ENCODE measurements at regions not wholly inside any gene's neighbourhood (a gene's known extent, or its start where the extent isn't known, plus 50 kb on each side); places are given as distances from the start of the nearest gene placed in this dataset.

DNA sequence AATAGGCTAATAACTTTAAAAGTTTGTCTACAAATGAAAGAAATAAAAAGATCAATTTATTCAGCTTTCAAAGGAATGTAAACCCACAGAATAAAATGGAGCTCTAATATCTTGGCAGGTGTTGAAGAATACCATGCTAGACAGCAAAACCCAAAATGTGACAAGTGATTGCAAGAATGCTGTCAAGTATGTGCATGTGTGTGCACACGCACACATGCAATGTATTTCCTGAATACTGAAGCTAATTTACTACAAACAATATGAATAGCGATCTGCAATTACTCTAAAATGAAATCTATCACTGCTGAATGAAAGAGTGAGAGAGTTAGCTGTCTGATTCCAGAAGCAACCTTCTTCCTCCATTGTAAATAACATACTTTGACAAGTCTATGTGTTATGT, 179.2 kb upstream of the HSF2 start:
- Histone ChIP-seq H3K4me3 (no peak overlapping the region), H3K27me3 (no peaks in the 10 kb centered on the region), H3K27ac (no peak overlapping the region), H3K4me1 (no peaks in the 10 kb centered on the region), H3K9me3 (no peaks in the 10 kb centered on the region), H3K36me3 (no peaks in the 10 kb centered on the region)
- intact Hi-C loops (cut with DNase I; ENCODE audit: low total_unique reads): no loop called here
- no peak for TF ChIP-seq POLR2A (IDR thresholded peaks at IDR 0.05)
- no peak for TF ChIP-seq EP300 (IDR thresholded peaks at IDR 0.05)
- no peak for TF ChIP-seq POLR2AphosphoS5 (IDR thresholded peaks at IDR 0.05)
- TF ChIP-seq, protein P1, sequence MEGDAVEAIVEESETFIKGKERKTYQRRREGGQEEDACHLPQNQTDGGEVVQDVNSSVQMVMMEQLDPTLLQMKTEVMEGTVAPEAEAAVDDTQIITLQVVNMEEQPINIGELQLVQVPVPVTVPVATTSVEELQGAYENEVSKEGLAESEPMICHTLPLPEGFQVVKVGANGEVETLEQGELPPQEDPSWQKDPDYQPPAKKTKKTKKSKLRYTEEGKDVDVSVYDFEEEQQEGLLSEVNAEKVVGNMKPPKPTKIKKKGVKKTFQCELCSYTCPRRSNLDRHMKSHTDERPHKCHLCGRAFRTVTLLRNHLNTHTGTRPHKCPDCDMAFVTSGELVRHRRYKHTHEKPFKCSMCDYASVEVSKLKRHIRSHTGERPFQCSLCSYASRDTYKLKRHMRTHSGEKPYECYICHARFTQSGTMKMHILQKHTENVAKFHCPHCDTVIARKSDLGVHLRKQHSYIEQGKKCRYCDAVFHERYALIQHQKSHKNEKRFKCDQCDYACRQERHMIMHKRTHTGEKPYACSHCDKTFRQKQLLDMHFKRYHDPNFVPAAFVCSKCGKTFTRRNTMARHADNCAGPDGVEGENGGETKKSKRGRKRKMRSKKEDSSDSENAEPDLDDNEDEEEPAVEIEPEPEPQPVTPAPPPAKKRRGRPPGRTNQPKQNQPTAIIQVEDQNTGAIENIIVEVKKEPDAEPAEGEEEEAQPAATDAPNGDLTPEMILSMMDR (IDR thresholded peaks at IDR 0.05): no peak
- no peak for DNase-seq
- WGBS, 5 donors: 81 to 90% (median 83%) methylated on average over 2 of the region's 2 CpGs

DNA sequence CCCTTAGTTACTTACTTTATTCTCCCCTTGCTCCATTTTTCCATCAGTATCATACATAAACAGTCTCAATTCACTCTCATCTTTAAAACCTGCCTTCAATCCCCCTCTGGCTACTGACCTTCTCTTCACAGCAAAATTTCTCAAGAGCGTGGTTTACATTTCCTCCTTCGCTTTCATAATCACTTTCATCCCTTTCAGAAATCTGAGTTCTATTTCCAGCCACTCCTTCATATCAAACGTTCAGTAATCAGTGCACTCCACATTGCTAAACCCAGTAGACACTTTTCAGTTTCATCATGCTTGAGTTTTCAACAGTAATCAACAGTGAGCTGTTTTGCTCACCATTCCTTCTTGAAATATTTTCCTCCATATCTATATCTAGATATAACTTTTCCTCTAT, 176.7 kb upstream of the HSF2 start:
- Histone ChIP-seq H3K4me3 (no peak overlapping the region), H3K27ac (no peak overlapping the region), H3K9me3 (no peaks in the 10 kb centered on the region), H3K4me1 (no peaks in the 10 kb centered on the region), H3K27me3 (no peaks in the 10 kb centered on the region), H3K36me3 (no peaks in the 10 kb centered on the region)
- 39 to 59% (median 57%) methylated on average over 3 of the region's 3 CpGs for WGBS, 5 donors
- TF ChIP-seq, protein P1 (IDR thresholded peaks at IDR 0.05): no peak
- TF ChIP-seq POLR2A (IDR thresholded peaks at IDR 0.05) (no peak), POLR2AphosphoS5 (IDR thresholded peaks at IDR 0.05) (no peak), EP300 (IDR thresholded peaks at IDR 0.05) (no peak)
- no peak for DNase-seq
- intact Hi-C loops (cut with DNase I; ENCODE audit: low total_unique reads): no loop called here

DNA sequence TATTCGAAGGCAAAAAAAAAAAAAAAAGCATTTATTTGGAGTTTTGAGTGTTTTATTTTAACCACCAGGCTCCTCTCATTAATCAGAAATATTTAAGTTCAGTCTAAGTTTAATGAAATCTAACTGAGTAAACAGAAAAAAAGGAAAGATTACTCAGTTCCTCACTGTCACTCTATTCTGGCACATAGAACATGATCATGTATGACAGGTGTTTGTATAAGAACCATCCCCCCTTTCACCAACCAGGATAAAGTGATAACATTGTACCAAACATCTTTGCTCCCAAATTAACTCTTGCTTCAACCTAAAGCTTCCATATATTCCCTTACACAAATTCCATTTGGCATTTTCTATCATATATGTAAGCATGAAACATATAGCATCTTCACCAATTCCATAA, 176.2 kb upstream of the HSF2 start:
- Histone ChIP-seq H3K4me3 (no peak overlapping the region), H3K9me3 (no peaks in the 10 kb centered on the region), H3K27me3 (no peaks in the 10 kb centered on the region), H3K4me1 (no peaks in the 10 kb centered on the region), H3K27ac (no peak overlapping the region), H3K36me3 (no peaks in the 10 kb centered on the region)
- intact Hi-C loops (cut with DNase I; ENCODE audit: low total_unique reads): no loop called here
- TF ChIP-seq POLR2AphosphoS5 (IDR thresholded peaks at IDR 0.05): no peak
- TF ChIP-seq, protein P1 (IDR thresholded peaks at IDR 0.05): no peak
- no peak for DNase-seq
- 40 to 64% (median 55%) methylated on average over 1 of the region's 1 CpG for WGBS, 5 donors

DNA sequence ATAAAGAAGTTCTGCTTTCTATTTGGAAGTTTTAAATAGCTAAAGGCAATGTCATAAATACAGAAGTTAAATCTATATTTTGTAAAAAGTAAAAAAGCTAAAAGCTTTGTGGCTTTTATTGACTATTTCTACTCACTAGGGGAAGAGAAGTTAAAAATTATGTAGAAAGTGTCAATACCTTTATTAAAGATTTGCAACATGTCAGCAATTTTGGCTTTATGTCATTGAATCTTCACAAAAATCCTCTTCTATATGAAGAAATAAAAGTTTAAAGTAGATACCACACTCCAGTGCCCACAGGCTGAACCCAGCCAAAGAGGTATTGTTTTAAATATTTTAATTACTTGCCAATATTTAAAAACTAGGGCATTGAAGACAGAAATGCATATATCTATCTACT, 160.6 kb upstream of the HSF2 start:
- DNase-seq: no peak
- Histone ChIP-seq H3K36me3 (no peaks in the 10 kb centered on the region), H3K27me3 (no peaks in the 10 kb centered on the region), H3K4me1 (no peaks in the 10 kb centered on the region), H3K4me3 (no peak overlapping the region), H3K9me3 (peaks cover 0 to 21% (median 4%) of the 10 kb centered on the region in 4 donors), H3K27ac (no peak overlapping the region)
- intact Hi-C loops (cut with DNase I; ENCODE audit: low total_unique reads): no loop called here
- TF ChIP-seq, protein P1 (IDR thresholded peaks at IDR 0.05): no peak

Measured in stomach (tissue), 8 donors.